ENCODE measurements at regions not wholly inside any gene's neighbourhood (a gene's known extent, or its start where the extent isn't known, plus 50 kb on each side); places are given as distances from the start of the nearest gene placed in this dataset.

DNA sequence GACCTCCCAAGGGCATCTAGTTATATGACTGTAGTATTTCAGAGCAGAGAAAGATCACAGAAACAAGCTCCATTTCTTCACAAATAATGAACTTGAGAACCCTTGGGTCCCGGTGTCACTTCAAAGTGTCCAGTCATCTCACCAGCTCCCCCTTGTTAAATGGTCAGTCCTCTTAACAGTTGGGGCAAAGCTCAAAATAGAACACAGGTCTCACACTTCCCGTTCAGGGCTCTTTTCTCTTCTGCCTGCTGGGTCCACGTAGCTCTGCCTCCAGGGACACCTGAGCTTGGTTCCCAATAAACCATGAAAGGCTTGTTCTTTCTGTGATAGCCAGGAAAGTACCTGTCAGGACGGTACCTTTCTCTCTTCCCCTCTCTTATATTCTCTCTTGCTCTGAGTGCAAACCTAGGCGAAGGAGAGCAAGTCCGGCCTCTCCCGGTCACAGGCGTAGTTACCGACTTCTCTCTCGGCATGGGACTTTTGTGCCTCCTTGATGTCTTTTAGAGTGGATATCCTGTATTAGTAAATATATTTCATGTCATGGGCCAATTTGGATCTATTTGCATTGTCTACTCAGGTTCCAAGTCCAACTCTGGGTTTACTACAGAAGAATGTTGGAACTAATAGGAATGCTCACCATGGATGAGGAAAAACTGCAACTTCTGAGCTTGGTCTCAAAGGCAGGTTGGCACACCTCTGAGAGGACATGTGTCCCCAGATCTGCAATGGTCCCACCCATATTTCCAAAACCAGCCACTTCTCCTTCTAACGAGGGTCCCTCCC is 118.8 kb upstream of the PARP11 start:
- DNase-seq (ENCODE audit: low read depth): no peak

DNA sequence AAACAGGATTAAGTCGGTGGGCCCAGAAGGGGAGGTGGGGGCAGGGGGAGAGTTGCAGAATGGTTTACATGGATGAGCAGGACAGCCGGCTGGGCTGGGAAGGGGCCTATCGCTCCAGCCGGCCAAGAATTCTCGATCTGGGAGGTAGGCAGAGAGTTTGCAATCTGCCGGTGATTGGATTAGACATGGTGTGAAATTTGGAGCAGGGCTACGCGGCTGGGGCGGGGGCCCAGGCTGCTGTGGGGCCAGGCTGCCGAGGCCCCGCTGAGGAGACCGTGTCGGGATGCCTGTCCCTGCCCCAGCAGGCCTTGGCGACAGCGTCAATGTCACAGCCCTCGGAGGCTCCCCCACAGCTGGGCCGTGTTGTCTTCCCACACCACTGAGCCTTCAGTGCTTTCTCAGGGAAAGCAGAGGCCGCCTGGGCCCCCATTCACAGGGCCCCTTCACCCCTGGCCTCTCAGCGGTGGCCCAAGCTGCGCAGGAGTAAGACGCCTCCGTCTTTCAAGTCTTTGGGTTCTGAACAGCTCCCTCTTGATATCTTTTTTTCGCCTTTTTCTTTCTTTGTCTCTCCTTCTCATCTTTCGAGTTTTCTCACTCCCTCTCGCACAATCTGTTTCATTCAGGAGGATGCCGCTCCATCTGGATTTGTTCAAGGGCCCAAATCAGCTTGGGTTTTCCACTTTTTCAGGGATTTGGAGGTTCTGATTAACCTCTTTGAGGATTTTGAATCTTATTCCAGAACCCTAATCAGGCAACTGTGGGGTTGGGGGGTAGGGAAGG is 117.5 kb upstream of the PARP11 start:
- DNase-seq (ENCODE audit: low read depth): no peak

DNA sequence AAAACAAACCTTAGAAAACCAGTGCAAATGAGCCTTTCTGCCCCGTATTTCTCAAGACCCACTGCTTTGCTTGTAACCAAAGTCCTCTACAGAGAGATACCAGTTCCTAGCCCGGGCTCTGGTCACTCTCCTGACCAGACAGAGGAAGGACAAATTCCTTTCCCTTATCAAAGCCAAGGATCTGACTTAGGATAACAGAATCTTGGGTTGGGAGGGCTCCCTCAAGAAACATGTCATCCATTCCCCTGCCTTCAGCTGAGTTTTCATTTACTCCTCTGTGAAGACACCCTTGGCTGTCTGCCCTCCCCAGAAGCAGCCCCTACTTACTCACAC is 116.0 kb upstream of the PARP11 start:
- DNase-seq (ENCODE audit: low read depth): no peak

DNA sequence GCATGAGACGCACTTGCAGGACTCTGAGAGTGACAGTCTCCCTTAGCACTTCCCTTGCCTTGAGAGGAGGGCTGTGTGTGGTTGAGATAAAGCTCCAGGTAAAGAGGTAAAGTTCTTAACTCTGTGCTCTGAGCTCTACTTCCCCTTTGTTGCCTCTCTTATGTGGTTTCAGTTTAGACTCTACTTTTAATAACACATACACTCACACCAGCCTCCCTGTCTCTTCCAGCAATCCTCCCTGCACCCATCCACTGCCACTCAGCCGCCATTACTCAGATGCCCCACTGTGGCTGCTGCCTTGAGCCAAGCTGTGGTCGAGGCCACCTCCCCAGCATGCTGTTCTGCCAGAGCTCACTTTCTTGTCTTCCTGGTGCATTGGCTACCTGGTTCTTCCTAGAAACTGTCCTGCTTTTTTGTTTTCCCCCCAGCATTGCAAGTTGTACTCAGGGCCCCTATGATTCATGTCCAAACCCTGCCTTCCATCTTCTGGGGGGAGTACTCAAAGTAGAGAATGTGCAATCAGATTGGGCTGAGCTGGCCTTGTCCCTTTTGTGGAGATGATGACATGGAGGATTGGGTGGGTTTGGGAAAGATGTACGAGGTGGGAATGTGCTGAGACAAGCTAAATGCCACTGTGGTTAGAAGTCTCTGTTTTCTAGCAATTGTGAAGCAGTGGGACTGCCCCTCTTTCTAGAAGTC is 115.5 kb upstream of the PARP11 start:
- no peak for DNase-seq (ENCODE audit: low read depth)

DNA sequence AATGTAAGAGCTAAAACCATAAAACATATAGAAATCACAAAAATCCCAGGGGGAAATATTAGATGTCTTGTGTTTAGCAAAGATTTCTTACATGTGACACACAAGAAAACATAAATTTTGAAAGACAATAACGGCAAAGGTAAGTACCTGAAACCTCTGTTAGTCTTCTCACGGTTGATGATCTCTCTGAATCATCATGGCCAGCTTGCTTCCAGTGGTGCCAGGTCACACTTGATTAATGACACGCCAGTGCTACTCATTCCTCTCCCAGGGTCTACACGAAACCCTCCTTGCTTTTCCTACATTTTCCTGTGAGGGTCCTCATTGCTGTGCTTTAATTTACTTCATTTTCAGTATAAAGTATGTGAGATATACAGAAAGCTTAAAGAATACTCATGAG is 114.4 kb upstream of the PARP11 start:
- no peak for DNase-seq (ENCODE audit: low read depth)

DNA sequence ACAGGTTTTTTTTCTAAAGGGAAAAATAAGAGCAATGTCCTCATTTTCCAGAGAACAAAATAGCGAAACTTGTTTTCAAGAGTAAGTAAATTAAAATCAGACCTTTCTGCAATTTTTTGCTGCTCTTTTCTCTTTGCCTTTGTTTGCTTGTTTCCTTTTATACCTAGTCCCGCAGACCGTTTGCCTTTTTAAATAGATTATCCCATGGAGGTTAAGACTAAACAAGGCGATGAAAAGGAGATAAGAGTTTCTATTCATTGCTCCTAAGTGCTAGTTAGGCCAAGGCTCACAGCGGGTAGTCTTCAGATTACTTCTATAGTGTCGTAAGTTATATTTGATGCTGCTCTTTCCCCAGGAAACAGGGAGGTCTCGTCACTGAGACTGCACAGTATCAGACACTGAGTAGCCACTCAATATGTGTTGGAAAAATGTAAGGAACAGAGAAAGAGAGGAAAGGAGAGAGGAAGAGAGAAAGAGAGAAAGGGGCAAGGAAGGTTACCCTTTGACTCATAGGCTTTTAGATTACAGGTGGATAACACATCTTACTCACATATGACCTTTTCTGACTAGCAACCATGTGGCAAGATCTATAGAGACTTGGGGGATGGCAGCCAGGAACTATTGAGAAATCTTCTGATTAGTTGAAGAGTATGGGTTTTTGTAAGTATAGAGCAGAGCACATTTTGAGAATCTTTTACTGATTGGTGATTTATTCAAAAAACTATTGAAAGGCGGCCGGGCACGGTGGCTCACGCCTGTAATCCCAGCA is 107.5 kb upstream of the PARP11 start:
- no peak for DNase-seq (ENCODE audit: low read depth)

DNA sequence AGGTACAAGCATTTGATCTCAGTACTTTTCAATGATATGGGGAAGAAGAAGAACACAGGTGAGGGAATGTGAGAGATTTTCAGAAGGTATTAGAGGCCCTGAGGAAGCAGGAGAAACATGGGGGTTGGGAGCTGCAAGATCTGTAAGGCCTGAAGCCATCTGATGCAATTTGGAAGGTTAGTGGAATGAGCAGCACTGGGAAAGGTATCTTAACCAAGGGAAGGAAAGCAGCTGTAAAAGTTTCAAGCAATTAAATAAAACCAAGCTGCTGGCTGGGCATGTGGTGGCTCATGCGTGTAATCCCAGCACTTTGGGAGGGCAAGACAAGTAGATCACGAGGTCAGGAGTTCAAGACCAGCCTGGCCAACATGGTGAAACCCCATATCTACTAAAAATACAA is 104.4 kb upstream of the PARP11 start:
- DNase-seq (ENCODE audit: low read depth): no peak

DNA sequence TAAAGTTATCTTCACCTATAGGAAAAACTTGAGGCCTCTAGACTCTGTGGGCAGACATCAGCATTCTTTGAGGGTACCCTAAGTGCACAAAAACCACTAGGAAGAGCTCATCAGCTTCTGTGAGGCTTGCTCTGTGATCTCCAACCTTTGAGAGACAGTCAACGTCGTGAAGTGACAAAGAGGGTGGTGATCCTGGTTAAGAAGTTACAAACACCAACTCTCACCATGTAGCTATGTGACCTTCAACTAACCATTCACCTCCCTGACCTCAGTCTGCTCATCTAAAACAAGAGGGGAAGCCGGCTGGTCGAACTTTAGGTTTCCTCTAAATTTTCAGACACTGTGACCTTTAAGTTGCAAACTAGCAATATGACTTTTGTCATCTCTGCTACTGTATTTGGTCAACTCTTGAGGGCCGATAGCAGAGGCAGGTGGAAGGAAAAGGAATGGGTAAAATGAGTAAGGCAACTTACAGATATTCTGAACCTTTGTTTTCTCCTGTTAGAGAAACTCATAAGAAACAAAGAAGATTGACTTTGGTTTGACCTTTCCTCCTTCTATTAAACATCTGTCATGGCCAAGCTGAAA is 103.2 kb upstream of the PARP11 start:
- DNase-seq (ENCODE audit: low read depth): no peak

DNA sequence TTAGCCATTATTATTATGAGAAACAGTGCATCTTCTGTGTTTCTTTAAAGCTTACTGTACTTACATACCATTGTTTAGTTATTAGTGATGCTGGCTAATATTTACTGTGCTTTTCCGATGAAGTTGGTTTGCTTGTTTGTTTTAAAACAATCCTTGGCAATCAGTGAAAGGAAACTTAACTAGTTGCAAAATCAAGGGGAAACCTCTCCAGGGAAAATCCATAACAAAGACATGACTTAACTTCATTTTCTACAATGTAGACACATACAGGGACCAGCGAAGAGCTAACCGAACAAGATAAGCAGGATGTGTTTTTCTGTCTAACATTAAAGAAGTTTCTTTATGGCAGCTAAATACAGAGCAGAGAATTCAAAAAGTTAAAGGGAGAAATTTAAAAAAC is 102.5 kb upstream of the PARP11 start:
- DNase-seq (ENCODE audit: low read depth): no peak

DNA sequence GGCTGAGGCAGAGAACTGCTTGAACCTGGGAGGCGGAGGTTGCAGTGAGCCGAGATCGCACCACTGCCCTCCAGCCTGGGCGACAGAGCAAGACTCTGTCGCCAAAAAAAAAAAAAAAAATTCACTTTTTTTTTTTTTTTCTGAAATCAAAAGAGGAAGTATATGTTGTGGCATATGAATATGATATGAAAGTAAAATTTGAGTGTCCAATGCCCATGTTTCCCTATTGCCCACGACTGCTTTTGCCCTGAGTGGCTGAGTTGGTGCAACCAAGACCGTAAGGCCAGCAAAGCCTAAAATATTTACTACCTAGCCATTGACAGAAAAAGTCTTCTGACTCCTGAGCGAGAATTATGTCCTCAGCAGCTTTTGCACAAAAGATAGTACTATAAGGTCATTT is 101.7 kb upstream of the PARP11 start:
- no peak for DNase-seq (ENCODE audit: low read depth)

DNA sequence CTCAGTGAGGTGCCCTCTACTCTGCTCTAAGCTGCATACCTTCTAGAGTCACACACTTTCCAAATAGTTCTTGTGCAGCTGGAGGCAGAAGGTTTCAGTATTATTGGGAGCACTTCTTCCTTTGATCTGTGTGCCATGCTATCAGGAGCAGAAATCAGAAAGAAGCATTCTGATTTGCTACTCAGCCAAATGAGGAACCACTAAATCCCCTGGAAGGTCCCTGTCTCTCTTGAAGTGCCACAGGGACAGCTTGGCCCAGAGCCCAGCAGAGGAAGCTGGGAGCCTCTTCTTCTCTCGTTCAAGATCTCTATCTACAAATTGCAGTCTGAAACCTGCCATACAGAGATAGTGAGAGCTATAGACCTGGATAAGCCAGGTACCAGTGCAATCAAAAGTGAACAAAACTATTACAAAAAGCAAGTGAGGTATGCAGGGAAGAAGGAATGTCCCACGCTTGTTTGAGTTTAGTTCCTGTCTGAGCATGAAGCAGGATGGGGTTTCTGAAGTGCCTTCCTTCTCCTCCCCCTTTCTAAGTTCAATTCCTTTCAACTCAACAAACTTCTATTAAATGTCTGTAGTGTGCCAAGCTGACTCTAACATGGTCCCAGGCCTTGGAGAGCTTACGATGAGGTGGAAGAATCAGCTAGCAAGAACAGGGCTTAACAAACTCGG is 100.9 kb upstream of the PARP11 start:
- no peak for DNase-seq (ENCODE audit: low read depth)

DNA sequence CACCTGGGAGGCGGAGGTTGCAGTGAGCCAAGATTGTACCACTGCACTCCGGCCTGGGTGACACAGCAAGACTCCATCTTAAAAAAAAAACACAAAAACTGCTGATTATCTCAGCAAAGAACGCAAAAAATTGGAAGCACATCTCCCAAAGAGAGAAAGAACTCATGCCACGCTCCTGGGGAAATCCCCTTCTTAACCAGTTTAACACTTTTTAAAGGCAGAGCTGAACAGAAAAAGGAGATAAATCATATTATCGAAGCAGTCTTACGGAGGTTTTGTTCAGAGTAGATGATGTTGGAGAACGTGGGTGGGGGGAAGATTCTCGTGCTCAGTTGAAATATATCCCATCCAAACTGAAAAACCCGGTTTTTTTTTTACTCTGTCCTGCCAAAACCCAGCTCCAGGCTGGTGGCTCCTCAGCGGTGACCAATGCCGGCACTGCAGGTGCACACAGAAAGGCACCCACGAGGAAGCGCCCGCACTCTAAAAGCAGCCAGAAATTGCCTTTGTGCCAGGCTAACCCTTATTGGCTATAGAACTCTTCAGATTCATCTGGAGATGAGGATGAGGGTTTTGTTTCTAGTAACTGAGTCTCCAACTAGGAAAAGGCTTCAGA is 100.2 kb upstream of the PARP11 start:
- DNase-seq (ENCODE audit: low read depth): no peak

DNA sequence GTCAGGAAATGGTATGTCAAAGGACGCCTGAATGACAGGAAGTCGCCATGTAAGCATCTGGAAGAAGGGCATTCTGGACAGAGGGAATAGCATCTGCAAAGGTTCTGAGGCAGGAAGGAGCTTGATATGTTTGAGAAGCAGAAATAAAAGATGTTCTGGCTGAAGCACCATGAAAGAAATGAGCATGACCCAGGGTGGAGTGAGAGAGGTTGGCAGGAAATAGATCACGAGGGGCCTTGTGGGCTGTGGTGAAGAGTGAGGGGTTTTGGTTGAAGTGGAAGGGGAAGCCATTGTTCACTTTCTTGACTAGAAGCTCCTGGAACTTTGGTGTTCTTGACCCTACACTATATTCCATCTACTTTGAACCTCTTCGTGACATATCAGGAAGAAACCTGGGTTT is 99.4 kb upstream of the PARP11 start:
- DNase-seq (ENCODE audit: low read depth): no peak

DNA sequence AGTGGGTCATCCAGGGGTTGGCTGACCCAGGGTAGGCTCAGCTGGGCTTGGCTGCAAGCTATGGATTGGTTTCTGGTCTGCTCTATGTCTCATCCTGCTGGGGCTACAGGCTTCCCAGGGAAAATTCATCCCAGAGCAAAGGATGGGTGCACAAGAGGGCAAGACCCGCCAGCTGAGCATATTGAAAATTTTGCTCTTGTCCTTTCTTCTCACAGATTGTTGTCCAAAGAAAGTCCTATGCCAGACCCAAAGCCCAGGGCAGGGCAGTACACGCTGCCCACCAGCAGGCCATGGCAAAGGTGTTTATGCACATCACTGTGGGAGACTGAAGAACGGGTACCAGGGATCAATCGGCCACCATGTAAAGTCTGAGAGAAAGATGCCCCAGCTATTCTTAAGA is 95.3 kb upstream of the PARP11 start:
- no peak for DNase-seq (ENCODE audit: low read depth)

DNA sequence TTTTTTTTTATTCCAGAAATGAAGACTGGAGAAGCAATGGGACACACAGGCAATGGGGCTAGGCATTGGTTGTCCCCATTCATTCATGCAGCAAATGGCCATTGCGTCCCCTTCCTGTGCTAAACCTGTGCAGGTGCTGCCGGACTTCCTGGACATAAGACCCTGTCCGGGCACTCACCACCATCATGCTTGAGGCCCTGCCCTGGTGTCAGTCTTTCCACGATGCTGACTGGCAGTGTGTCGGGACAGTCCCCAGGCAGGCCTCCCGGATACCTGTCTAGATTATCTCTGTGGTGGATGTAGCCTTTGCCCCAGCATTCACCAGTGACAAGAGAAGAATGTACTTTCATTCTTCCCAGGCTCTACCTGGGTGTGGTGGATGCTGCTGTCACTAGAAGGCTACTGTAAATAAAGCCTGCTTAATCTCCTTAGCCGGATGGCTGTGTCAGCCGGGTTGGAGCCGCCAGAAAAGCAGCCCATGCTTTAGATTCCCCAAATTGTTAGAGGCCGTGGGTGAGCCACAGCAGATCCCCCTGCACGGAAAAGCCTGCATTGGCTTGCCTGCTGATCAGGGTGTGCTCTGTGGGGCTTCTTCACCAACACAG is 94.5 kb upstream of the PARP11 start:
- no peak for DNase-seq (ENCODE audit: low read depth)

DNA sequence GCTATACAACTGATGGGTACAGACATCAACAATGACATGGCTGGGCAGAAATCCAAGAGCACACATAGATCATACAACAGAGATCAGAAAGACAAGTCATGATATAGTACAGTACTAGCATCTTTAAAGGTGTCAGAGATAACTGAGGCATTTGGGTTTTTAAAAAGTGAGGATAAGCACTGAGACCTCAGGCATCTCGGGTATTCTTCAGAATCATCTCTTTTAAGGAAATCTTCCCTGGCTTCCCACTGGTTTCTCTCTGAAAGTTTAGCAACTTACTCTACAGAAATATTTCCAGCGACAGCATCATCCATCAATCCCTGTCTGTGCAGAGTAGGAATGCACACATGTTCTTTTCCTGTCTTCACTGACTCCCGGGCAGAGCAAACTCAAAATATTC is 93.2 kb upstream of the PARP11 start:
- no peak for DNase-seq (ENCODE audit: low read depth)

DNA sequence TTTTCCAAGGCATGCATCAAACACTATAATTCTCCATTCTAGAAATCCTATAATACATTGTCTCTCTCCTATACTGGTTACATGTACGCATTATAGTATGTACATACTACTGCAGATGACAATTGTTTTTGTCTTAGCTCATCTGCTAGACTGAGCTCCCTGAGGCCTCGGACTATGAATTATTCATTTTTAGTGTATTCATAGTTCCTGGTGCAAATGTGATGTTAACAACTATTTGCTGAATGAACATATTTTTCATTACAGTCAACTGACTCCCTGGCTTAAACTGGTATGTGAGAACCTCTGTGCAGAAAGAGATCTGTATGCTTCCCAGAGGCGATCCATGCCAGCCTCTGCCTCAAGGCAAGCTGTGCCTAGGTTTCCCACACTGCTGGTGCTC is 91.8 kb upstream of the PARP11 start:
- DNase-seq (ENCODE audit: low read depth): no peak

DNA sequence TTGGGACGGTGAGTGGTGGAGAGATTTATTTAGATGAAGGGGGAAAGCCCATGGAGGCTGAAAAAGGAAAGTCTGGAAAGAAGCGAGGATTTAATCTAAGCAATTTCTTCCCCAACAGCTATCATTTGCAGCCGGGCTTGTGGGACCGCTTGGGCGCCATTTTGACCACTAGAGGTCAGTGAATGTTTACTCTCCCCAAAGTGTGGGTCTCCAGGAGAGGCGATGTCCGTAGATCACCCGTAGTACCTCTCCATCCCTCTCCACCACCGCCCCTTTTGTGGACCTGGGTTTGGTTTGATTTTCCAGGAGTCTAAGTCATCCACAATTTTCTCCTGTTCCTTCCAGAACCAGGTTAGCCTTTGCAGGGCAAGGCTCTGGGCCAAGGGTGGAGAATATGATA is 91.2 kb upstream of the PARP11 start:
- DNase-seq (ENCODE audit: low read depth): peak; percentile 18

DNA sequence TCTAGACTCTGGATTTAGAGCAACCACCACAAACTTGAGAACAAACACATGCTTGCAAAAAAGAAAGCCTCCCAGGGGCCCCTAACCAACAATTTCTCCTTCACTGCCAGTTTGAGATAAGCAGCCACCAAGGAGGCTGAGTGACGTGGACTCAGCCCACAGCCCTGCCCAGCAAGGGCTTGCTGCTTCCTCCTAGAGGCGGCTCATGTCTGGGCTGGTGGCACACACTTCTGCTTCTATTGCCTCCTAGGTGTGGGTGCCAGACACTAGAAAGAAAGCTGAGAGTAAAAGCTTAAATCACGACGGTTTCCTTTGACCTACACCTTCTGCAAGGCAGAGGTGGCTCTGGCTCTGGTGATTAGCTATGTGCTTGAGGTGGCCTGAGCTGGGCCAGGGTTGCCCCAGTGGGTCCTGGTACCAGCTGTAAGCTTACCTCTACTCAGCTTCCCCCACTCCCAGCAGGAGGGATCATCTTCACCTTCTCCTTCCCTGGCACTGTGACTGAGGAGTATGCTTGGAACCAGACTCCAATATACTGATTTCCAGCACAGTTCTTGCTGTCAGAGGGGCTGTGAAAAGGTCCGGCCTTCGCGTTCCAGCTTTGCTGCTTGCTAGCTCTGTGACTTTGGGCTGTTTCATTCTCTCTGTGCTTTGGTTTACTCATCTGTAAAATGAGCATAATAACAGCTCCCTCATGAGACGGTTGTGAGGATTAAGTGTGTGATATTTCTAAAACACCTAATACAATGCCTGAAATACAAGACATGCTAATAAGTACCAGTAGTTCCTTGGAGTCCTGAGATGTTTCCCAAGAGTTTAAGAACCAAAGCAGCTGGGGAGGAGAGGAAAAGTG is 89.7 kb upstream of the PARP11 start:
- no peak for DNase-seq (ENCODE audit: low read depth)

Measured in RPMI7951 (cell line).